OCI-LY3 (cell line): ENCODE measurements at regions not wholly inside any gene's neighbourhood (a gene's known extent, or its start where the extent isn't known, plus 50 kb on each side); places are given as distances from the start of the nearest gene placed in this dataset.

Source experiments
- CTCF ChIP-seq: fragments of 200-600, 300-600 bp; sonication (generic); IDR thresholded peaks from 2 replicates; pipeline ENCODE4 v1.5.1; 2014; ENCODE audit warnings: antibody characterized with exemption, low read length, low read depth
- EZH2phosphoT487 ChIP-seq: fragments of 200-600 bp; shearing (Covaris generic); IDR thresholded peaks from 2 replicates; pipeline ENCODE4 v1.6.1; 2018; ENCODE audit warnings: antibody characterized with exemption, mixed run types, low read depth

GRCh38 chr7:93026425-93026824 lies 91.4 kb downstream of the SAMD9 start:
- TF ChIP-seq CTCF (no peak), EZH2phosphoT487 (no peak)
